K562 (cell line): ENCODE measurements at regions not wholly inside any gene's neighbourhood (a gene's known extent, or its start where the extent isn't known, plus 50 kb on each side); places are given as distances from the start of the nearest gene placed in this dataset.

Experiments
- ATAC-seq: fragments of 200-7000 bp; cut with Tn5 transposase; 3 replicates; pipeline ENCODE4 v1.9.1; 2020; ENCODE audit warnings: moderate library complexity
- BruUV-seq: library from RNA; stranded (reverse); fragments of 400-500 nt; replicated peaks from 2 replicates; lab custom pipeline; 2021; lab: Mats Ljungman, UMichigan
- CTCF ChIA-PET: fragments of 300-600 bp; formaldehyde crosslinking; extraction: SDS; loops from one replicate; lab custom pipeline; 2021; ENCODE audit warnings: low intra/inter-chr PET ratio; lab: Yijun Ruan, JAX
- POLR2A ChIA-PET: fragments of 300-600, 350-650 bp; sonication (Branson Sonifier 250); formaldehyde crosslinking; extraction: SDS; loops from one replicate; lab custom pipeline; 2021; ENCODE audit warnings: antibody characterized with exemption, inconsistent platforms; lab: Yijun Ruan, JAX
- DNase-seq, 4 experiments: peaks; one replicate each; pipeline versions ENCODE4 v3.0.0 to v3.0.0-alpha.2; 2011 to 2018; ENCODE audit warnings: low spot score in 3 of 4, mixed read lengths in 3 of 4; ENCODE audit errors: extremely low read depth in 1 of 4
- FAIRE-seq: peaks from 2 replicates; lab custom pipeline; 2011; peaks lifted over from hg19 to GRCh38; lab: Jason Lieb, UNC
- H2AFZ ChIP-seq: 2 replicates; pipeline ENCODE4 v1.6.0; 2011; ENCODE audit warnings: low read depth, low read length, control low read depth, inconsistent platforms
- H3K27ac ChIP-seq: fragments of 200-600 bp; 3 replicates; pipeline ENCODE4 v1.8.0; 2011; ENCODE audit warnings: low read depth, mild to moderate bottlenecking, control low read depth, inconsistent platforms, low read length, moderate library complexity, mixed read lengths; ENCODE audit errors: extremely low read depth
- H3K27me3 ChIP-seq, 2 experiments: fragments of 300-600 bp in 1 of 2; 2 replicates in 1 of 2; 3 replicates in 1 of 2; pipeline versions ENCODE4 v1.6.0 to v1.8.0; 2011; ENCODE audit warnings: inconsistent platforms in 2 of 2, low read length in 2 of 2, mild to moderate bottlenecking in 1 of 2, mixed read lengths in 1 of 2, moderate library complexity in 1 of 2; ENCODE audit not compliant: control insufficient read depth in 2 of 2, insufficient read depth in 2 of 2
- H3K36me3 ChIP-seq: fragments of 300-600 bp; 3 replicates; pipeline ENCODE4 v1.8.0; 2011; ENCODE audit warnings: mild to moderate bottlenecking, low read length, inconsistent platforms; ENCODE audit not compliant: control insufficient read depth, insufficient read depth
- H3K4me1 ChIP-seq, 2 experiments: fragments of 200-600 bp in 1 of 2; replicated peaks in 1 of 2; 2 replicates in 1 of 2; 3 replicates in 1 of 2; pipeline versions ENCODE4 v1.5.1 to v1.8.0; 2011; ENCODE audit warnings: inconsistent platforms in 2 of 2, low read length in 2 of 2, mild to moderate bottlenecking in 1 of 2, mixed read lengths in 1 of 2, moderate library complexity in 1 of 2; ENCODE audit not compliant: control insufficient read depth in 2 of 2, insufficient read depth in 2 of 2
- H3K4me2 ChIP-seq: 2 replicates; pipeline ENCODE4 v1.6.1; 2011; ENCODE audit warnings: low read length, control low read depth, inconsistent platforms, mixed read lengths; ENCODE audit not compliant: insufficient read depth
- H3K4me3 ChIP-seq: fragments of 200-600 bp; sonication (generic), shearing (Covaris generic); 2 replicates; pipeline ENCODE4 v1.5.1; 2016; ENCODE audit warnings: control low read depth, inconsistent platforms
- H3K79me2 ChIP-seq: fragments of 200-600 bp; 3 replicates; pipeline ENCODE4 v1.8.0; 2011; ENCODE audit warnings: low read length, inconsistent platforms; ENCODE audit not compliant: control insufficient read depth, insufficient read depth
- H3K9ac ChIP-seq, 2 experiments: 2 replicates each; pipeline versions ENCODE4 v1.6.0 to v1.6.1; 2011; ENCODE audit warnings: low read depth in 2 of 2, low read length in 2 of 2, control low read depth in 1 of 2, inconsistent platforms in 1 of 2, mild to moderate bottlenecking in 1 of 2, mixed read lengths in 1 of 2; ENCODE audit not compliant: insufficient read depth in 1 of 2
- H3K9me1 ChIP-seq: one replicate; pipeline ENCODE4 v1.6.0; 2011; ENCODE audit warnings: inconsistent platforms, mild to moderate bottlenecking, low read length, moderate library complexity; ENCODE audit not compliant: control insufficient read depth, insufficient read depth
- H3K9me3 ChIP-seq: replicated peaks from 2 replicates; pipeline ENCODE4 v1.5.1; 2011; ENCODE audit warnings: low read depth, low read length, inconsistent platforms; ENCODE audit not compliant: control insufficient read depth, insufficient read depth
- H4K20me1 ChIP-seq: replicated peaks from 2 replicates; pipeline ENCODE4 v1.6.1; 2011; ENCODE audit warnings: low read length, inconsistent platforms, mixed read lengths; ENCODE audit not compliant: control insufficient read depth, insufficient read depth
- CHAMP1 ChIP-seq: fragments of 450-650 bp; IDR thresholded peaks from 2 replicates; pipeline ENCODE4 v1.6.1; 2016; ENCODE audit warnings: mild to moderate bottlenecking
- DDX20 ChIP-seq: fragments of 450-650 bp; IDR thresholded peaks from 2 replicates; pipeline ENCODE4 v1.6.1; 2016; ENCODE audit warnings: missing genetic modification characterization, low read depth, mild to moderate bottlenecking, missing compliant biosample characterization, moderate library complexity
- DIDO1 ChIP-seq: fragments of 450-650 bp; IDR thresholded peaks from 2 replicates; pipeline ENCODE4 v1.6.1; 2016; ENCODE audit warnings: low read depth, missing biosample characterization, missing genetic modification characterization
- GTF2A2 ChIP-seq: IDR thresholded peaks from 2 replicates; pipeline ENCODE4 v1.6.1; 2016; ENCODE audit warnings: mild to moderate bottlenecking, missing genetic modification characterization, missing compliant biosample characterization
- HINFP ChIP-seq: fragments of 450-650 bp; conservative IDR thresholded peaks from 2 replicates; pipeline ENCODE4 v1.6.1; 2016; ENCODE audit warnings: missing genetic modification characterization, low read depth, mild to moderate bottlenecking, control low read depth, missing compliant biosample characterization
- JUNB ChIP-seq: fragments of 450-650 bp; formaldehyde crosslinking; conservative IDR thresholded peaks from 2 replicates; pipeline ENCODE4 v1.4.0; 2020; ENCODE audit warnings: mild to moderate bottlenecking
- MECOM ChIP-seq: fragments of 250-450 bp; sonication (Bioruptor Pico); IDR thresholded peaks from 2 replicates; pipeline ENCODE4 v1.8.0; 2022; ENCODE audit warnings: inconsistent platforms
- POLR3G ChIP-seq: IDR thresholded peaks from 2 replicates; pipeline ENCODE4 v1.6.1; 2011; ENCODE audit not compliant: insufficient read length, insufficient replicate concordance; ENCODE audit errors: extremely low read depth
- SRF ChIP-seq, 2 experiments: fragments of 250-450, 450-650 bp in 1 of 2; sonication (Bioruptor Pico) in 1 of 2; sonication (generic) in 1 of 2; formaldehyde crosslinking; IDR thresholded peaks; 2 replicates each; pipeline versions ENCODE4 v1.5.0 to v1.5.1; 2020 to 2022; ENCODE audit warnings: mild to moderate bottlenecking in 1 of 2, missing genetic modification reagents in 1 of 2
- STAT5A ChIP-seq: IDR thresholded peaks from 2 replicates; pipeline ENCODE4 v1.6.1; 2012; ENCODE audit warnings: low read length, inconsistent platforms, borderline replicate concordance
- TRIM24 ChIP-seq, 2 experiments: fragments of 450-650 bp; IDR thresholded peaks; 2 replicates each; pipeline ENCODE4 v1.6.1; 2016
- ZC3H8 ChIP-seq: fragments of 450-650 bp; IDR thresholded peaks from 2 replicates; pipeline ENCODE4 v1.6.1; 2017
- ZNF584 ChIP-seq: fragments of 200-800 bp; sonication (Bioruptor generic); IDR thresholded peaks from 2 replicates; pipeline ENCODE4 v1.6.1; 2016; ENCODE audit warnings: low read depth, mild to moderate bottlenecking, missing genetic modification characterization, missing compliant biosample characterization
- ZNF766 ChIP-seq: fragments of 200-800 bp; sonication (Bioruptor generic); conservative IDR thresholded peaks from 2 replicates; pipeline ENCODE4 v1.6.1; 2016; ENCODE audit warnings: missing genetic modification characterization, missing compliant biosample characterization
- WGBS: fragments of 100-300 bp; shearing (Covaris generic); methylation state at CpG from one replicate; pipeline ENCODE4 v1.1.6; 2016; ENCODE audit warnings: low coverage, mixed read lengths; ENCODE audit not compliant: insufficient coverage; ENCODE audit errors: missing lambda C conversion rate; 5-methylcytosine and 5-hydroxymethylcytosine counted together
- in situ Hi-C: fragments of 300-500 bp; cut with MboI; formaldehyde crosslinking; loops from 4 replicates; pipeline ENCODE4 v1.15.0; 2018; ENCODE audit warnings: inconsistent platforms, mixed read lengths
- intact Hi-C: fragments of 100-400 bp; cut with micrococcal nuclease; formaldehyde crosslinking; loops from 2 replicates; pipeline ENCODE4 v1.14.2; 2022
- TF ChIP-seq, protein P1 (sequence below): sonication (generic); formaldehyde crosslinking; IDR thresholded peaks from 2 replicates; pipeline ENCODE4 v1.4.0; 2020; ENCODE audit warnings: mild to moderate bottlenecking, missing genetic modification reagents

DNA sequence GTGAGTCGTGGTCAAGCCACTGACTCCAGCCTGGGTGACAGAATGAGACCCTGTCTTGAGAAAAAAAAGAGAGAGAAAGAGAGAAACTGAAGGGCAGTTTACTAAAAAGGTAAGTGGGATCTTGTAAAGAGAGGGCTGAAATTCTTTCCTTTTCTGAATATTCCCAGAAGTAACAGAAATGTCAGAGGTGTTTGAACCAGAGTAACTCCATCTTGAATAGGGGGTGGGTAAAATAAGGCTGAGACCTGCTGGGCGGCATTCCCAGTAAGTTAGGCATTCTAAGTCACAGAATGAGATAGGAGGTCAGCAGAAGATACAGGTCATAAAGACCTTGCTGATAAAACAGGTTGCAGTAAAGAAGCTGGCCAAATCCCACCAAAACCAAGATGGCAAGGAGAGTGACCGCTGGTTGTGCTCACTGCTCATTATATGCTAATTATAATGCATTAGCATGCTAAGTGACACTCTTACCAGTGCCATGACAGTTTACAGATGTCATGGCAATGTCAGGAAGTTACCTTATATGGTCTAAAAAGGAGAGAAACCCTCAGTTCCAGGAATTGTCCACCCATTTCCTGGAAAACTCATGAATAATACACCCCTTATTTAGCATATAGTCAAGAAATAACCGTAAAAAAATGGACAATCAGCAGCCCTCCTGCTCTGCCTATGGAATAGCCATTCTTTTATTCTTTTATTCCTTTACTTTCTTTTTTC, 1334.3 kb upstream of the ZEB2 start:
- Histone ChIP-seq H2AFZ (0 out of 2 replicates have a peak overlapping the region, but pooled peaks have one; percentile 9), H3K9ac (no peak overlapping the region), H3K27ac (no peak overlapping the region; the same call in 2 of the 3 replicates), H3K9me1 (no peaks in the 10 kb centered on the region), H3K4me2 (no peak overlapping the region), H3K79me2 (no peaks in the 10 kb centered on the region), H4K20me1 (no peaks in the 10 kb centered on the region), H3K9me3 (no peaks in the 10 kb centered on the region), H3K4me1 (no peaks in the 10 kb centered on the region), H3K4me3 (no peak overlapping the region), H3K36me3 (no peaks in the 10 kb centered on the region), H3K27me3 (no peaks in the 10 kb centered on the region)
- in situ Hi-C loops = no loop called here
- ATAC-seq = peak; percentile 67
- peak in 1 of 4 experiments; percentile 37 for DNase-seq
- BruUV-seq = no TSS peak
- FAIRE-seq = no peak
- POLR2A ChIA-PET = no interaction called here
- intact Hi-C loops = no loop called here
- CTCF ChIA-PET = no interaction called here
- 30% methylated on average over 4 of the region's 4 CpGs for WGBS
- TF ChIP-seq JUNB (CRISPR knock-in tag) (no peak), DIDO1 (tag) (0 out of 2 replicates have a peak, but pooled peaks have one; percentile 22), CHAMP1 (no peak), STAT5A (peak; percentile 92), GTF2A2 (peak; percentile 90), SRF (CRISPR knock-in tag; IDR thresholded peaks at IDR 0.05) (peak; percentile 72 to 98; a peak in 3 of 4 replicates), TRIM24 (IDR thresholded peaks at IDR 0.05) (no peak), MECOM (CRISPR knock-in tag) (peak; percentile 81; the same call in 1 of the 2 replicates), HINFP (tag) (0 out of 2 replicates have a peak, but pooled peaks have one; percentile 44), POLR3G (no peak), DDX20 (peak; percentile 68; the same call in 1 of the 2 replicates), ZNF766 (CRISPR knock-in tag) (peak; percentile 93), ZNF584 (peak; percentile 81), ZC3H8 (no peak)
- TF ChIP-seq, protein P1, sequence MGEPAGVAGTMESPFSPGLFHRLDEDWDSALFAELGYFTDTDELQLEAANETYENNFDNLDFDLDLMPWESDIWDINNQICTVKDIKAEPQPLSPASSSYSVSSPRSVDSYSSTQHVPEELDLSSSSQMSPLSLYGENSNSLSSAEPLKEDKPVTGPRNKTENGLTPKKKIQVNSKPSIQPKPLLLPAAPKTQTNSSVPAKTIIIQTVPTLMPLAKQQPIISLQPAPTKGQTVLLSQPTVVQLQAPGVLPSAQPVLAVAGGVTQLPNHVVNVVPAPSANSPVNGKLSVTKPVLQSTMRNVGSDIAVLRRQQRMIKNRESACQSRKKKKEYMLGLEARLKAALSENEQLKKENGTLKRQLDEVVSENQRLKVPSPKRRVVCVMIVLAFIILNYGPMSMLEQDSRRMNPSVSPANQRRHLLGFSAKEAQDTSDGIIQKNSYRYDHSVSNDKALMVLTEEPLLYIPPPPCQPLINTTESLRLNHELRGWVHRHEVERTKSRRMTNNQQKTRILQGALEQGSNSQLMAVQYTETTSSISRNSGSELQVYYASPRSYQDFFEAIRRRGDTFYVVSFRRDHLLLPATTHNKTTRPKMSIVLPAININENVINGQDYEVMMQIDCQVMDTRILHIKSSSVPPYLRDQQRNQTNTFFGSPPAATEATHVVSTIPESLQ (CRISPR knock-in tag) = no peak
